ENCODE measurements at regions not wholly inside any gene's neighbourhood (a gene's known extent, or its start where the extent isn't known, plus 50 kb on each side); places are given as distances from the start of the nearest gene placed in this dataset.
"Not testable (repeated sequence)": the region's sequence is repeated elsewhere in the genome, so short reads cannot be mapped to it uniquely, and the experiment has no call there.

GRCh38 chr5:36423578-36424307, 122.0 kb upstream of the RANBP3L start:
- no peak for DNase-seq (ENCODE audit: low read depth in 2 of 2)

GRCh38 chr5:36426070-36426469, 124.4 kb upstream of the RANBP3L start:
- DNase-seq (ENCODE audit: low read depth in 2 of 2), result not testable (repeated sequence)

- no peak for DNase-seq (ENCODE audit: low read depth in 2 of 2)
Observed at GRCh38 chr5:36435516-36435915, 133.8 kb upstream of the RANBP3L start.

- no peak for DNase-seq (ENCODE audit: low read depth in 2 of 2)
Observed at GRCh38 chr5:36436306-36436705, 134.6 kb upstream of the RANBP3L start.

- no peak for DNase-seq (ENCODE audit: low read depth in 2 of 2)
Observed at GRCh38 chr5:36438765-36439561, 137.3 kb upstream of the RANBP3L start.

- DNase-seq (ENCODE audit: low read depth in 2 of 2), result no peak
Observed at GRCh38 chr5:36440300-36440699, 138.6 kb upstream of the RANBP3L start.

GRCh38 chr5:36441280-36441679, 139.6 kb upstream of the RANBP3L start:
- DNase-seq (ENCODE audit: low read depth in 2 of 2), result no peak

- no peak for DNase-seq (ENCODE audit: low read depth in 2 of 2)
Observed at GRCh38 chr5:36442352-36442751, 140.7 kb upstream of the RANBP3L start.

GRCh38 chr5:36442796-36443195, 141.1 kb upstream of the RANBP3L start:
- no peak for DNase-seq (ENCODE audit: low read depth in 2 of 2)

GRCh38 chr5:36443941-36444340, 142.2 kb upstream of the RANBP3L start:
- DNase-seq (ENCODE audit: low read depth in 2 of 2), result no peak

GRCh38 chr5:36444582-36445418, 143.1 kb upstream of the RANBP3L start:
- DNase-seq (ENCODE audit: low read depth in 2 of 2), result no peak

- no peak for DNase-seq (ENCODE audit: low read depth in 2 of 2)
Observed at GRCh38 chr5:36447776-36448175, 146.1 kb upstream of the RANBP3L start.

- no peak for DNase-seq (ENCODE audit: low read depth in 2 of 2)
Observed at GRCh38 chr5:36450229-36451014, 148.7 kb upstream of the RANBP3L start.

GRCh38 chr5:36452424-36453006, 150.8 kb upstream of the RANBP3L start:
- DNase-seq (ENCODE audit: low read depth in 2 of 2), result no peak

GRCh38 chr5:36457511-36458270, 148.7 kb upstream of the SLC1A3 start:
- DNase-seq (ENCODE audit: low read depth in 2 of 2), result no peak

GRCh38 chr5:36458746-36459145, 147.7 kb upstream of the SLC1A3 start:
- DNase-seq (ENCODE audit: low read depth in 2 of 2), result no peak

GRCh38 chr5:36459176-36460135, 146.9 kb upstream of the SLC1A3 start:
- no peak for DNase-seq (ENCODE audit: low read depth in 2 of 2)

- no peak for DNase-seq (ENCODE audit: low read depth in 2 of 2)
Observed at GRCh38 chr5:36462295-36463021, 143.9 kb upstream of the SLC1A3 start.
